HG03521 (cell line): ENCODE measurements at regions not wholly inside any gene's neighbourhood (a gene's known extent, or its start where the extent isn't known, plus 50 kb on each side); places are given as distances from the start of the nearest gene placed in this dataset.
"Not testable (repeated sequence)": the region's sequence is repeated elsewhere in the genome, so short reads cannot be mapped to it uniquely, and the experiment has no call there.

Experiments used
- ATAC-seq: cut with Tn5 transposase; IDR thresholded peaks from one replicate; pipeline ENCODE4 v1.9.1; 2021; ENCODE audit warnings: mild to moderate bottlenecking, moderate library complexity; ENCODE audit not compliant: unreplicated experiment

GRCh38 chr3:7999384-7999783, 502.2 kb upstream of the LMCD1 start:
- ATAC-seq: no peak

GRCh38 chr3:8001307-8001706, 500.3 kb upstream of the LMCD1 start:
- no peak for ATAC-seq

DNA sequence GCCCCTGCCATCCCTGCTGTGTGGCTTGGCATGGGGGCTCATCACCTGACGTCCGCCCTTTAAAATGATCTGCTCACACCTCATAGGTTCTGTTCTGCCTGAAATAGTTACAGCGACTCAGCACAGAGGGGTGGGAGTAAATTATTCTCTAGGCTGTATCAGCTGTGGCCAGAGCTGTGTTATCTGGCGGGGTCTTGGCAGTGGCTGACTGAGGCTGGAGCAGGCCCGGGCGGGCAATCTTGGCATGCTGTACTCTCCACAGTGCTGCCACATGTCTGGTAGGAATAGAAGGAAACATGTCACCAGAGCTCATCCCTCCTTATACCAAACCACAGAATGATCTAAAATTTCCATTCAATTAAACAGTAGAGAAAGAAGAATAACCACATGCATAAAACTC, 499.9 kb upstream of the LMCD1 start:
- no peak for ATAC-seq

GRCh38 chr3:8011902-8012301, 489.7 kb upstream of the LMCD1 start:
- no peak for ATAC-seq

DNA sequence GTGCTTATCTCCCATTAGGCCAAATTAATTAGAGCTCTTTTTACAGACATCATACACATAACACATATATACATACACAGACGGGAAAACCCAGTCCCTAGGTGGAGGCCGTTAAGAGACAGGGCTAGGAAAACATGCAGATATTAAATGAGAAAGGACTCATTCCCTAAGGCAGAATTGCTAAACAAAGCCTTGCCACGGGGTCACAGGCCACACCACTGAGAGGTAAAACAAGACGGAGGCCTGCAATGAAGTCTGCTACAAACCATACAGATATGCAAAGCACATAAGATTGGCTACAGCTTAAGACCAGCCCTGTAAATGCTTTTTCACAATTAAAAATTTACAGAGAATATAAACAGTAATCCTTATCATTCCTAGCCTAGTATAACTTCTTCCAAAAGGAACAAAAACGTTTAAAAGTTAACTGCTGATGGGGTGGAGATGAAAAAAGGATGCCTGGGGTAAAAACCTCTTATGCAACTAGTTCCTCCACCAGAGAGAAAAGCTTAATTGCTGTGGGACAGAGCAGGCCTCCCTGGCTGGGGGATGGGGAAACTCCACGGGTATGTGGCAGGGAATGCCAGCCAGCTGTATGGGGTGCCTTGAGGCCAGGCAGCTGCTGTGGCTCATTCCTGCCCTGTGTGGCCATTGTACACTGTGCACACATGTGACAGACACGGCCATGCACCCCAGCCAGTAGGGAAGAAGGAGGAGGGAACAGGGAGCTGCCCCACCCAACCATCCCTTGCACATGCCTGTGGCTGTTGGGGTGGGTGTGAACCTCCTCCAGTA, 481.4 kb upstream of the LMCD1 start:
- ATAC-seq: no peak

- ATAC-seq: no peak
These were observed 473.7 kb upstream of the LMCD1 start for GRCh38 chr3:8027954-8028353.

DNA sequence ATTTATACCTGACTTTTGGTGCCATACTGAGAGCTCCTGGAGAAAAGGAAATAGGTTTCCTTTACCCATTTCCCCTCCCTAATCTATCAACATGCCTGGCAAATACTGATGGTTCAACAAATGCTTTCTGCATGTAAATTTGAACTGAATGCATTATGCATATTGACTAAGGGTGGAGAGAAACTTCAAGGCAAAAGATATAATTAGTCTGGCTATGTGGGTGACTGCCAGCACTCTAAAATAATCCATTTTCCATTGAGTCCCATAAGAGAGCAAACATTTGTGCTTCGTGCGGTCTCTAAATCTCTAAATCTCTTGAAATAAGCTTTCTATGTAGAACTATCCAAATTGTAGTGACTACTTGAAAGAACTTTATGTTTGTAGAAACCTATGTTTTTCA, 451.3 kb upstream of the LMCD1 start:
- ATAC-seq: no peak

DNA sequence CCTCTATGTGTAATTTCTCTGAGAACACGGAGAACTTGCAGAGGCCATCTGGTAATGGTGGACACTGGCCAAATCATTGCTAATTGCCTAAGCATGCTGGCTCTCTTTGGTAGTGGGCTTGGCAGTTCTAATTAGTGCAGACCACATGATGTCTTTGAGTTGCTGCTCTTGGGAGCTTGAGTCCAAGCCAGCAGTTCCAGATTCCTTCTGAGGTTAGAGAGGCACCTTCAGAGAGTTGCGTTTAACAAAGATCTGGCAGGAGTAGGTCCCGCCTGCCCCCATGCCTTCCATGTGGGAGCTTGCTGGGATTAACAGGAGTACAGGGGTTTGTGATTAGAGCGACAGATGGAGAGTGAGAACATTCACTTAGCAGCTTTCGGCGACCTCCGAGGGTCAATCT, 449.0 kb upstream of the LMCD1 start:
- ATAC-seq: no peak

DNA sequence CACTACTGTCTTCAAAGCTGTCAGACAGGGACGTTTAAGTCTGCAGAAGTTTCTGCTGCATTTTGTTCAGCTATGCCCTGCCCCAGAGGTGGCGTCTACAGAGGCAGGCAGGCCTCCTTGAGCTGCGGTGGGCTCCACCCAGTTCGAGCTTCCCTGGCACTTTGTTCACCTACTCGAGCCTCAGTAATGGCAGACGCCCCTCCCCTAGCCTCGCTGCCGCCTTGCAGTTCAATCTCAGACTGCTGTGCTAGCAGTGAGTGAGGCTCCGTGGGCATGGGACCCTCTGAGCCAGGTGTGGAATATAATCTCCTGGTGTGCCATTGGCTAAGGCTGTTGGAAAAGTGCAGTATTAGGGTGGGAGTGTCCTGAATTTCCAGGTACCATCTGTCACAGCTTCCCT, 433.5 kb upstream of the LMCD1 start:
- ATAC-seq: not testable (repeated sequence)

- ATAC-seq: no peak
These were observed 432.2 kb upstream of the LMCD1 start for GRCh38 chr3:8069471-8069870.

- ATAC-seq: no peak
These were observed 431.6 kb upstream of the LMCD1 start for GRCh38 chr3:8070011-8070410.

- not testable (repeated sequence) for ATAC-seq
These were observed 426.9 kb upstream of the LMCD1 start for GRCh38 chr3:8074740-8075139.

- no peak for ATAC-seq
These were observed 424.5 kb upstream of the LMCD1 start for GRCh38 chr3:8077126-8077525.

DNA sequence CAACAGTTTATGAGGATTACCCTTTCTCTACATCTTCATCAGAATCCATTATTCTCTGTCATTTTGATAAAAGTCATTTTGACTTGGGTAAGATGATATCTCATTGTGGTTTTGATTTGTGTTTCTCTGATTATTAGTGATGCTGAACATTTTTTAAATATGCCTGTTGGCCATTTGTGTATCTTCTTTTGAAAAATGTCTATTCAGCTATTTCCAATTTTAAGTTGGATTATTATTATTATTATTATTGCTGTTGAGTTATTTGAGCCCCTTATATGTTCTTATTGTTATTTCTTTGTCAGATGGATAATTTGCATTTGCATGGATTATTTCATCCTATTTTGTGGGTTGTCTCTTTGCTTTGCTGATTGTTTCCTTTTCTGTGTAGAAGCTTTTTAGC, 421.2 kb upstream of the LMCD1 start:
- ATAC-seq: no peak

- ATAC-seq: no peak
These were observed 416.1 kb upstream of the LMCD1 start for GRCh38 chr3:8085498-8085897.

GRCh38 chr3:8087951-8088350, 413.7 kb upstream of the LMCD1 start:
- ATAC-seq: no peak

GRCh38 chr3:8094415-8094814, 407.2 kb upstream of the LMCD1 start:
- no peak for ATAC-seq

- no peak for ATAC-seq
These were observed 405.9 kb upstream of the LMCD1 start for GRCh38 chr3:8095724-8096123.

DNA sequence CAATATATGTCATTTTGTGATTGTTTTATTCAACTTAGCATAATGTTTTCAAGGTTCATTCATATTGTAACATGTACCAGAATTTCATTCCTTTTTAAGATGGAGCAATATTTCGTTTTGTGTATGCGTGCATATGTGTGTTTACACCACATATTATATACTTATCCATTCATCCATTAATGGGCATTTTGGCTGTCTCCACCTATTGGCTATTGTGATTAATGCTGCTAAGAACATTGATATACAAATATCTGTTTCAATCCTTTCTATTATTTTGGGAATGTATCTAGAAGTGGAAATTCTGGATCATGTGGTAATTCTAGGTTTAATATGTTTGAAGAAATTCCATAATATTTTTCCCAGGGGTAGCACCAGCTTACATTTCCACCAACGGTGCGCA, 403.9 kb upstream of the LMCD1 start:
- no peak for ATAC-seq

DNA sequence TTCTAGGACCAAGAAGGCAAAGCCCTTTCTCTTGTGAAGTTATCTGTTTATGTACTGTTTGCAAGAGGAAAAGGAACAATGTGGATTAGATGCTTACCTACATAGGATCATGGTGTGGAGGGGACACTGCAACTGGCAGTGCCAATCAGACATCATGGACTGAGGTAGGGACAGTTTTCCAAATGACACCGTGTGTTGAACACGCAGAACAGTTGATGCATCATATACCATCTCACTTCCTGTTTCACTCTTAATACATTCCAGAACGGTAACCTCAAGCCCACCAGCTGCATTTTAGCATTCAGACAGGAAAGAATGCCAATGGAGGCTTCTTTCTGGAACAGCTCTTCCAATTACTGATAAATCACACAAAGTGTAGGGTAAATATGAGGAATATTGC, 397.7 kb upstream of the LMCD1 start:
- ATAC-seq: no peak

GRCh38 chr3:8106921-8107320, 394.7 kb upstream of the LMCD1 start:
- ATAC-seq: no peak

GRCh38 chr3:8110966-8111798, 390.4 kb upstream of the LMCD1 start:
- peak; percentile 99 for ATAC-seq
